ENCODE measurements at regions not wholly inside any gene's neighbourhood (a gene's known extent, or its start where the extent isn't known, plus 50 kb on each side); places are given as distances from the start of the nearest gene placed in this dataset.
A peak's percentile ranks its signal among the peaks of the same experiment; 100 is the strongest.

GRCh38 chr15:96245252-96245651 lies 85.2 kb upstream of the NR2F2 start:
- Histone ChIP-seq H2AFZ (ENCODE audit: low read length) (no peak overlapping the region), H3K4me2 (ENCODE audit: low read depth, low read length) (no peak overlapping the region), H3K9me3 (ENCODE audit: low read length) (no peaks in the 10 kb centered on the region), H3K4me1 (ENCODE audit: insufficient read depth, low read length) (no peaks in the 10 kb centered on the region), H3K27ac (ENCODE audit: extremely low read length, insufficient read depth, low read length) (no peak overlapping the region), H3K79me2 (ENCODE audit: insufficient read depth, low read length) (no peaks in the 10 kb centered on the region), H3K4me3 (replicated peaks in 1 of 3; ENCODE audit: insufficient read depth in 1 of 3, low read depth in 2 of 3, low read length in 3 of 3) (no peak overlapping the region), H3K27me3 (ENCODE audit: control insufficient read depth in 1 of 2, insufficient read depth in 2 of 2, low read length in 2 of 2) (no peaks in the 10 kb centered on the region), H3K36me3 (replicated peaks in 1 of 2; ENCODE audit: control insufficient read depth in 1 of 2, insufficient read depth in 2 of 2, low read length in 2 of 2) (no peaks in the 10 kb centered on the region), H3K9ac (ENCODE audit: insufficient read depth, low read depth, low read length) (no peak overlapping the region), H4K20me1 (ENCODE audit: insufficient read depth, low read length) (no peaks in the 10 kb centered on the region)
- no TSS peak for BruUV-seq (replicated peaks)
- peak; percentile 9 for DNase-seq (ENCODE audit: low spot score)
- in situ Hi-C loops (cut with HindIII; ENCODE audit: extremely low pct_ligation_motif_present, low pct_unique_long_range_greater_than_20kb), result no loop called here
- 94% methylated on average over 2 of the region's 2 CpGs for WGBS (ENCODE audit: low lambda C conversion rate)
- CTCF ChIA-PET (ENCODE audit: low intra/inter-chr PET ratio, low total read pairs), result no interaction called here
- intact Hi-C loops (cut with micrococcal nuclease; ENCODE audit: unreplicated experiment), result no loop called here
- TF ChIP-seq POGZ (CRISPR knock-in tag; IDR thresholded peaks at IDR 0.05) (no peak), SMC3 (IDR thresholded peaks at IDR 0.05; ENCODE audit: low read length) (no peak), NAIF1 (CRISPR knock-in tag; IDR thresholded peaks at IDR 0.05; ENCODE audit: borderline replicate concordance) (no peak), SATB2 (CRISPR knock-in tag; IDR thresholded peaks at IDR 0.05) (no peak), RARG (CRISPR knock-in tag; IDR thresholded peaks at IDR 0.05; ENCODE audit: low read depth) (no peak), ZFP82 (CRISPR knock-in tag; IDR thresholded peaks at IDR 0.05; ENCODE audit: borderline replicate concordance) (no peak), JUND (CRISPR knock-in tag; IDR thresholded peaks at IDR 0.05) (no peak), IRX3 (CRISPR knock-in tag; IDR thresholded peaks at IDR 0.05; ENCODE audit: borderline replicate concordance, low read depth) (no peak), E2F2 (CRISPR knock-in tag; IDR thresholded peaks at IDR 0.05; ENCODE audit: borderline replicate concordance) (no peak), ZNF343 (CRISPR knock-in tag; IDR thresholded peaks at IDR 0.05) (no peak), SRSF9 (IDR thresholded peaks at IDR 0.05; ENCODE audit: borderline replicate concordance, insufficient read depth, low read depth, low read length, poor library complexity, severe bottlenecking) (no peak), DNMT1 (CRISPR knock-in tag; IDR thresholded peaks at IDR 0.05) (no peak), HHEX (CRISPR knock-in tag; IDR thresholded peaks at IDR 0.05) (no peak)
- POLR2A ChIA-PET, result no interaction called here
- no peak for FAIRE-seq
- ATAC-seq, result no peak
